Activated CD4-positive, alpha-beta T cell treated with anti-CD3 and anti-CD28 coated beads, Interleukin-2, Interleukin-4, amounts not matched to agents 100 ng/mL and 50 ng/mL, durations not matched to agents 16 hours and 8 hours (primary cell): ENCODE measurements at regions not wholly inside any gene's neighbourhood (a gene's known extent, or its start where the extent isn't known, plus 50 kb on each side); places are given as distances from the start of the nearest gene placed in this dataset.

Experiments
- DNase-seq: peaks from one replicate; pipeline ENCODE4 v3.0.0-alpha.2; 2020; ENCODE audit warnings: low spot score

DNA sequence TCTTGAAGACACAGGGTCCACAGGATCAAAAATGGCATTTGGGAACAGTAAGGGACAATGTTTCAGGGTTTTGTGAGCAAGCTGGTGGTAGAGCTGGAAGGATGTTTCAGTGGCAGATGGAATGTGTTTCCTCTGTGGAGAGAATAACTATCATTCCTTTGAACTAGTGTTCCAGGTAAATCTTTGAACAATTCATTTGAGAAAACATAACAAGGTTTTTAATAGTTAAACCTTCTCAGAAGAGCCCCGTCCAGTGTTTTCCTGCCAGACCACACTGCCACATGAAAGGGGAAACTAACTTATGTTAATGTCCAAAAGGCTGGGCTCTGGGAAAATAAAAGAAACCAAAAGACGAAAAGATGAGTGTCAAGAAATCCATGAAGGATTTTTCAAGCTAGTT, 207.0 kb upstream of the ZNF462 start:
- no peak for DNase-seq

DNA sequence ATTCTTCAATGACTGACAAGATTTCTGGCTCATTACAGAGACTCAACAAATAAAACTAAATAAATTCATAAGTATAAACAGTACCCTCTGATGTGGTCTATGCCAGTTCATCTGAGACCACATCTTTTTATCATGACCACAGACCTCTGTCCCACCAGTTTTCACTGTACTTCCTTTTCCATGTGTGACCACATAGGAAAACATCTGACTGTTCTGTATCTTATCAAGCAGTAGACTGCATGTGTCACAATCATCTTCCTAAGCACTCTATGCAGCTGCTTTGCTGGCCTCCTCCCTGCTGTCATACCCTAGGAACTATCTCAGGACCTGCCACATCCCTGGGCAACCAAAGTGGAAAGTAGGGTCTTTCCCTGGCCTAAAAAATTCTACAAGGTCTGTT, 205.0 kb upstream of the ZNF462 start:
- DNase-seq, result no peak

DNA sequence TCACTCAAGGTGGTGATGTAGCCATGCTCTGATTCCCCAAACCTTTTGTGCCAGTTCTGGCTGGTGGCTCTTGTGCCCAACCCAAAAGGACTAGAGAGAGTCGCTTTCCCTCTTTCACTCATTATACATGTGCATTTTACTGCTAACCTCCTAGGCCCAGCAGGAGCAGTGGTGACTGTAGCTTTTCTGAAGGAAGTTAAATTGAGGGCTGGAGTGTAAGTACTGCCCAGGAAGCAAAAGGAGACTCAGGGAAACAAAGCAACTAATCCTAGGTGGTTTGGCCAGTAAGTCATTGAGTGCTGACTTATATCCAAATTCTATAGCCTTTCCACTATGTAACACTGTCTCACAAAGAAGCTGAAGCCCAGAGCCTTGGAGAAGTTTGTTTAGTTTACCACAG, 194.4 kb upstream of the ZNF462 start:
- DNase-seq, result no peak

DNA sequence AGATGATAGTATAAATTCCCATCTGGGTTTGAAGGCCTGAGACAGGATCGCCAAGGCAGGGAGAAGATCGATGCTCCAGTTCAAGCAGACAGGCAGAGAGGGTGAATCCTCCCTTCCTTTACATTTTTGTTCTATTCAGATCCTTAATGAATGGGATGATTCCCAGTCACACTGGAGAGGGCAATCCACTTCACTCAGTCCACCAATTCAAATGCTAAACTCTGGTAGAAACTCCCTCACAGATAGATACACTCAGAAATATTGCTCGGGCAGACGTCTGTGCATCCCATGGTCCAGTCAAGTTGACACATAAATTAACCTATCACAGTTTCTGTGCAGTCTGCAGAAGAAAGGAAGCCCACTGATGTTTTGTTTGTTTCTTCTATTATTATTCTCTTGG, 193.1 kb upstream of the ZNF462 start:
- no peak for DNase-seq

DNA sequence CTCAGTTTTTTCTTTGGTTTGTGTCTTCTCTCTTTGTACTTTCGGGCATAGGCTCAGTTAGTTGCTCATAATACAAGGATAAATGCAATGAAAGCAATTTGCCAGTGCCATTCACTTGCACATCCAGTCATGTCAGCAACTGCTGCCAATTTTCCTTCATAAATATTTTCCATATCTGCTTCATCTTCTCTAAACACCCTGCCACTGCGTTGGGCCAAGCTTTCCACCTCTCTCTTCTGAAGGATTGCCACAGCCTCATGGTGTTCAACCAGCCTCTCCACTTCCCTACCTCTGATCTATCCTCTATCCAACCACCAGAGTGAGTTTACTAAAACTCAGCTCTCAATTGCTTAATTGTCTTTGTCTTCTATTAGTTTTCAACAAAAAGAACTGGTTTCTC, 192.5 kb upstream of the ZNF462 start:
- DNase-seq, result no peak

DNA sequence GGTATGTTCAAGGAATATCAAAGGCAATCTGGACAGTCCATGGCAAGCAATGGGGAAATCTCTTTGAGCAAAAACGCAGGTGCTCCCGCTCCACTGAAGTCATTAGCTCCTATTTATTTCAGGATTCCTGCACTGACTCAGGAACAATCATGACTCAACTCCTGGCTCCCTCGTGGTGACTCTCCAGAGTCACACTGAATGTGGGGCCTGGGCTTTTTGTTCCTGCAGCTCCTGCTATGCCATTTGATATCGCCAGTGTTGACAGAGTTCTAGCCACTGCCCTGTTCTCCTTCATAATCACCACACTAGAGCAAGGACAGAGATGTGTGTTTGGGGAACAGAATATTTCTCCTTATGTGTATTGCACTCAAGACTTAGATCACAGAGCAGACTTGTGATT, 187.2 kb upstream of the ZNF462 start:
- no peak for DNase-seq

DNA sequence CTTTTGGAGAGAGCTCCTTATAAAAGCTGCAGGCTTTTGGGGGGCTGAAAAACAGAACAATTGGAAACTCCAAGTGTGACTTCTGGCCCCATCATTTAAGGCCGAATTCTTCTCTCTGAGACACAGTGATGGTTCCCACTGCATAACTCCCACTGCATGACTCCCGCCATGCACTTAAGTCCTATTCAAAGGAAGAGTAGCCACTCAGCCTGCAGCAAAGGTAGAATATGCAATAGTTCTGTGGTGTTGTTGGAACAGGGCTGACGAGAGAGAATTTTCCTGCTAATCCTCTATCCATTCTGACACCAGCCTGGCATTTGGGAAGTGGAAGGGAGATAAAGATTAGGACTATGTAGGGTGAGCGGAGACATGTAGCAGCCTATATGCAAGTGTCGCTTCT, 185.6 kb upstream of the ZNF462 start:
- no peak for DNase-seq

DNA sequence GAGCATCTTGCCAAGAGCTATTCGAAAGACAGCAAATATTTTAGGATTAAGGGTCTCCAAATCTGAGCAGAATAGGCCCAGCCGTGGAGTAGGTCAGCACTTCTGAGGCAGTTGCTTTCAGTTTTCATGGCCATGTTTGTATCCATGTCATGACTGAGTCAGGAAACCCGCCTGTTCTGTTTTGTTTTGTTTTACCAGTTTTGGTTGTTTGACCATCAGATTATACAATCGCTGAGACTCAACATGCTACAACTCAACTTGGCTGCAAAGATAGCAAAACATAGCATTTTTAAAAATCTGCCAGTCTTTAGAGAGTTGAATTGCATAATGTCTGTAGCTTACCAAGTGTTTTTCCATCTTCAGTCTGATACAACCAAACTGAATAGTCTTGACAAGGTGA, 185.1 kb upstream of the ZNF462 start:
- no peak for DNase-seq

DNA sequence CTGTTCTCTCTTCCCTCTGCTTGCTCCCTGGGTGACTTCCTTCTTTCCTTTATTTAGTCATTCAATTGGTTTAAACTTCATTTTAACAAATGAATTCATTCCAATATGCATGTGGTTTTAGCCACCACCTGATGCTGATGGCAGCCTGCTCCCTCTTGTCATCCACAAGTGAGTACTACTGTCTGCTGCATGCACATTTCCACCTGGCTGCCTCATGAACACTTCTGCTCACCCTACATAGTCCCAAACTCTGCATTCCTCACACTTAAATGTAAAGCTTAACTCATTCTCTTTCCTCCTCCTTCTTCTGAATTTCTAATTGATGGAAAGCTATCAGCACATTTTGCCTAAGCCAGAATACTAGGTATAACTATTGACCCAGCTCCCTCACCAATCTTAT, 184.7 kb upstream of the ZNF462 start:
- DNase-seq, result no peak

DNA sequence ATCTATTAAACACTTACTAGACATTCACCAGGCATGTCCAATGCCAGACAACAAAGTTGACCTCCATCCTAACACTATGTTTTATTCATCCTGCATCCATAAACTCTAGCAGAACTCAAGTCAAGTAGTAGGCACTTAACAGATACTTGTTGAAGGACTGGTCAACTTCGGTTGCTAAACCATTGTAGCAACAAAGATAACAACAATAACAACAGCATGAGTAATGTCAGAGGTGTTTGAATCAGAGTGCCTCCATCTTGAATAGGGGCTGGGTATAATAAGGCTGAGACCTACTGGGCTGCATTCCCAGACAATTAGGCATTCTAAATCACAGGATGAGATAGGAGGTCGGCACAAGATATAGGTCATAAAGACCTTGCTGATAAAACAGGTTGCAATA, 180.5 kb upstream of the ZNF462 start:
- no peak for DNase-seq

DNA sequence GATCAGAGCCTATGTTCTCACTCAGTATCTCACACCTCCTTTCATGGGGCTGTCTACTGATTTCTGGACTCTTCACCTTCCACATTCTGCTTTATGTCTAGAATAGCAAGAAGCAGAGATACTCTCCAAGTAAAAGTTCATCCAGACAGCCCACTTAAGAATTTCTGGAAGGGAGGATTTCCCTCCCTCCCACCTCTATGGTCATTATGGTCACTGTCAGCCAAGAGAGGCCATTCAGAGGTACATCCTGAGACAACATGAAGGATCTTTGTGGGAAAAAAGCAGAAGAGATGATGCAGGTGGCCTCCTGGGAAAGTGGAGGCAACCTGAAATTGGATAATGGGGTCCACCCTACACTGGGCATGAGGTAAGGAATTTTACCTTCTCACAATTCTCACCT, 179.5 kb upstream of the ZNF462 start:
- no peak for DNase-seq

DNA sequence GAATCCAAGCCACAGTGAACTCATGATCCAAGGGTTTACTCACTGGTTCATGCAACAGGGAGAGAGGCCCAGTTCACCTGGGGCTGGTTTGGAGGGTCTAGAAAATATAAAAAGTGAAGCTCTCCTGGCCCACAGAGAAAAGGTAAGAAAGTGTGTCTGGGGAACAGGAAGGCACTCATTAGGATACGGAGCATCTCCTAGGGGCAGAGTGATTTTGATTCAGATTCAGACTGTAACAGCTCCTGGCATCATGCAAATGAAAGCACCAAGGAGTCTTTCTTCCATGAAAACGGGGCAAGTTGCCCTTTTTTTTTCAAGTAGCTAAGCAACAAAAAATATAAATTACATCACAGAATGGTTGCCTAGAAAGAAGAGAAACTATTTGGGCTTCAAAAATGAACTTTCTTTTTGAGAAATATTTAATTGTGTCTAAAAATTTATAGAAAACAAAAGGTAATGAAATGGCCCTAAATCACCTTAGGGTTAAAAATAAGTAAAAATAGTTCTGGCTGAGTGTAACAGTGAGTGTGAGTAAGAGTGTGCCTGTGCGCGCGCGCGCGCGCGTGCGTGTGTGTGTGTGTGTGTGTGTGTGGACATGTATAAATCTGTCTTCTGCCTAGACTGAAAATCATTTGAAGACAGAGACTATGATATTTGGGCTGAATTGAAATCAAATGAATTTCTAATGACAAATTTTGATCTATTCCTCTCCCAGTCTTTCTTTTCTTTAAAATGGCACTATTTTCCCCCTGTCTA, 177.8 kb upstream of the ZNF462 start:
- no peak for DNase-seq

DNA sequence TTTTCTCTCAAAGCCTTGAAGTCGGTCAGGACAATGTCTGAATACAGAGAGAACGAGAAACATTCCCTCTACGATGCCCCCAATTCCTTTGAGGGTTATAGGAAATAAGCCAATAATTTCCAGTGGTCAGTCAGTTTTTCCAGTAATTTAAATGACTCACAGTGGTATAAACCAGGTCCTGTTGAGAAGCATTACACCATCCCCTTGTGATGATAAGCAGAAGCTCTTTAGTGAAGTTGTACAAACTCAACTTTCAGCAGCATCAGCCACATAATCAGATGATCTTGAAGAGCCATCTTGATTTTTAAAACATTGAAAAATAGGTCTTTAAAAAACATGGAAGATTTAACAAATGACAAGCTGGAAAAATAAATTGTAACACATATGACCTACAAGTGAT, 173.9 kb upstream of the ZNF462 start:
- no peak for DNase-seq

DNA sequence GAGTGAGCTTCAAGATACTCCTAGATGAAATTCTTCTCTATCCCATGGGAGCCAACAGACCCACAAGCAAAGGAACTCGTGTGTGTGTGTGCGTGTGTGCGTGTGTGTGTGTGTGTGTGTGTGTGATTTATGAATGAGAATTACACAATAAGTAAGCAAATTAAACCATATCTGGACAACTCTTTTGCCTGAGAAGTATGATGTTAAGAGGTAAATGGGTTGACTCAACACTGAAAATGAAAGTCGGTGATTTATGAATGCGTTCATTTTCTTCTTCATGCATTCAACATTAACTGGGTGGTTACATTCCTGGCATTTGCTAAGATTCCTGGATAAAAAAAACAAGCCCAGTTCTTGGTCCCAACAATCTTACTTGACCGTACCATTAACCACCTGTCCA, 171.3 kb upstream of the ZNF462 start:
- DNase-seq, result no peak

DNA sequence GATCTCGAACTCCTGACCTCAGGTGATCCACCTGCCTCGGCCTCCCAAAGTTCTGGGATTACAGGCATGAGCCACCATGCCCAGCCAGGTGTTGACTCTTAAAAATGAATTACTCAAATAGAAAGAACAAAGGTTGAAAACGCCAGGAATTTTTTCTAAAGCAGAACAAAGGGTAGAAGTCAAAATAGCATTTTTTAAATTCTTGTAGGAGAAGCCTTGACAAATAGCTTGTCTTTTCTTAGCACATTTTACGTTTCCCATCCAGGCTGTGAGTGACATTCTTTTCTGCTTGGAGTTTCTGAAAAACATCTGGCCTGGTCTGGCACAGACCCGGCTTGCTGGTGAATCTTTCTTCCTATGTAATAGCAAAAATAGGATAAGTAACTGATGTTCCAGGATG, 169.4 kb upstream of the ZNF462 start:
- no peak for DNase-seq

DNA sequence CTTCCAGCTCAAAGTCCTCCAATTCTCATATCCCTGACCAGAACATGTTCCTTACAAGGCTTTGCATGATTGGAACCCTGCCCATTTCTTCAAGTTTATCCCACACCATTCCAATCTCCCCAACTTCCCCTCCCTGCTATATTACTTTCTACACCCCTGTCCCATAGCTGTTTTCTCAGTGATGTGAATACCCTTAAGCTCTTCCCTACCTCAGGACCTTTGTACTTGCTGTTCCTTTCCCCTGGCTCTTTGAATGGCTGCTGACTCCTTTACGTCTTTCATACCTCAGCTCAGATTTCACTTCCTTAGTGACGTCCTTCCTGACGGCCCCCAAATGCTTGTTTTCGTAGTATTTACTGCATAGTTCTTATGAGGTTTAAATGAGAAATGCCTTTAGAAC, 166.2 kb upstream of the ZNF462 start:
- no peak for DNase-seq

DNA sequence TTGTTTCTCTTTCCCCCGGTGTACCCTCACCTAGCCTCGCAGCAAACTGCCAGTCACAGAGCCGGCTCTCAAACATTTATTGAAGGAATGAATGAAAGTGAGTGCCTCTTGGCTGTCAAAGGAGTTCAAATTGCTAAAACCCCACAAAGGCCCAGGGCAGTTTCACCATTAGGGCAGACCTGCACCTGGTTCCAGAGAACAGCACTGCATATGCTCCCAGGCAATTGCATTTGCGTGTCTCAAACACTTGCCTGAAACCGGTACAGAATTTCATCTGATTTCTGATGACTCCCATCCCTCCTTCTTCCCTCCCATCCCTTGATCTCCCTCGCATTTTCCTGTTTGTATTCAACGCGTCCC, 165.6 kb upstream of the ZNF462 start:
- no peak for DNase-seq

DNA sequence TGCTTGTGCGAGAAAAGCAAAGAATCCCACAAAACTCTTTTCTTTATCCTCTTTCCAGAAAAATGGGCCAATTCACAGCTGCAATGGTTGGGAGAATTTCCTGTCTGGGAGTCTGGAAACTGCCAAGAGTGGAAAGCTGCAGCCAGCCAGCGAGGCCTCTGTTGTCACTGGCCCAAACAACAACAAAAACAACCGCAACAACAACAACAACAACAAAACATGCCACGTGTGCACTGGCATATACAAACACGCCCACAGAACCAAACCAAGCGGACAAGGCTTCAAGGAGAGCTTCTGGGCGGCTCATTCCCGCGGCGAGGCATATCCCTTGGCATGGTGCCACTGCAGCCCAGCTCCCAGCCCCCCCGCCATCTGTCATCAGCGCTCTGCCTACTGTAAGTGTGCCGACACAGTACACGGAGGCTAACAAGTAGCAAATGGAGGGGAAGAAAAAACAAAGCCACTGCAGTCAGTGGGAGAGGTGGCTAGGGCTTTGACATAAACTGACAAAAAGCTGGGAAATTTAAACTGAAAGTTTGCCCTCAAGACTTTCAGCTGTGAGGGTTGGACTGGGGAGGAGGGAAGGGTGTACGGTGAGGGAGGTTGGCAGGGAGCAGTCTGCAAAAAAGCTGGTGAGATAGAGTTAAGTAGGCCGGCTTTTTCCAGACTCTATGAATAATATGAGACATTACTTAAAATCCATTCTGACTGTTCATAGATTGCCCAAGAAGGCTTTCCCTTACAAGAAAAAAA, 165.0 kb upstream of the ZNF462 start:
- no peak for DNase-seq

DNA sequence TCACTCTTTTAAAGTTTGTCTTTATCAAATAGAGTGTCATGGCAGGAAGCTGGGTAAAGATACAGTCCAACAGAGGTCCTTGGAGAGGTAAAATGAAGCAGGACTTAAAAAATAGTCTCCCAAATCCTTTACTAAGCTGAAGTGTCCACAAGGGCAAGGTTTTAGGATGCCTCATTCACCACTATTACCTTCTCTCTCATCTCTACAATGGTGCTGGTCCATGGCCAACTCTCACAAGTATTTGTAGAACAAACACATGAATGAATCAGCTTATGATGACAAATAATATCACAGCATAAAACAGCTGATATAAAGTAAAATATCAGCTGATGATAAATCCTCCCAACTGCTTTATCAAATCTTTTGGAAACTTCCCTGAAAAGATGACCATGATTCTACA, 162.3 kb upstream of the ZNF462 start:
- DNase-seq, result no peak

DNA sequence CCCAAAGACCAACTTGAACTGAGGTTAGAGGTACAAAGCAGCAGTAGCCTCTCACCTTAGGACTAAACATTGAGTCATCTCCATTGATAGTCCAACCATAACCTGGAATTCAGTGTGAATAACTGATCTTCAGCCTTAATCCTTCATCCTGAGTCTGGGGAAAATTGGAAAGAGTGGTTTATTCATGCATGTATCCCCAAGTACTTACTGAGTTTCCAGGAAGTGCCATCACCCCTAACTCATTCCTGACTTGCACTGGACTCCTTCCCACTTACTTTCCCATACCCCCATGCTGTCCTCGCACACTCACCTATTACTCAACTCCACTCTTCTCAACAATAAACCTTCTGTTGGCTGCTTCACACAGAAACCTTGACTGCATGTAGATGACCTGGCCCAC, 161.4 kb upstream of the ZNF462 start:
- no peak for DNase-seq

DNA sequence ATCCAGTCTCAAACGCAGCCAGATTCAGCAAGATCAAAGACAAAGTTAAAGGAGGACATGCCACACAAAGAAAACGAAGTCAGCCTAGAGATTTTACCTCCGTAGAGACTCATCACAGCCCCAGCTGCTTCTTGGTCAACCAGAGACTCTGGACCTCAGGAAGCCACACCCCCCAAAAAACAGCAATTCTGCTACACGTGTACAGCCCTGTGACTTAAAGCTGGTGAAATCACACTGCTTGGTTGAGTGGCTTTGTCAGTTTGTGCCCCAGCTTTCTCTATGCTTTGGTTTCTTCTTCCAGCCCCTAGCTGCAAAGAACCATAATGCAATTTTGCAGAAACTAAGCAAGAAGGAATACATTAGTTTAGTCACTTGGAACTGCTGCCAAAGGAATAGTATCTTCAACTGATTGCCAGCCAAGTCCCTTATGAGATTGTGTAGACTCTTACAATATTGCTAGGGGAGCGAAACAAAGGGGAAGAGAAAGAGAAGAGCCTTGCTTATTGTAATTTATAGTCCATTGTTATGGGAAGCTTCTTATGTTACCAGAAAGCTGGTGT, 158.8 kb upstream of the ZNF462 start:
- no peak for DNase-seq

DNA sequence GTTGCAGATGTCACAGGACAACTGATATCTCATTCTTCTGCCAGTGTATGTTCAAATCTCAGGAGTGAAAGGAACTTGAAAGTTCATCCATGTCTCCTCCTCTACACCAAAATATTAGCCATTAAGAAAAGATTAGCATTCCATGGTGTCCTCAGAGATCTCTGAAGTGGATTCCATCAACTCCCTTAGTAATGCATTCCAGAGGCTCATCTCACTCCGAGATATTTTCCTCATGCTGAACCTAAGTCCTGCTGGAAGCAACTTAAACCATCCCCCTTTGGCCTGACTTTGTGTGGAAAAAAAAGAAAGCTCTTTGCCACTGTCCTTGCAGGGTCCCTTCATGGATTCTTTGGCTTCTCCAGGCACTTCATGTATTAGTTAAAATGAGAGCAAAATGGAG, 155.7 kb upstream of the ZNF462 start:
- DNase-seq, result no peak

DNA sequence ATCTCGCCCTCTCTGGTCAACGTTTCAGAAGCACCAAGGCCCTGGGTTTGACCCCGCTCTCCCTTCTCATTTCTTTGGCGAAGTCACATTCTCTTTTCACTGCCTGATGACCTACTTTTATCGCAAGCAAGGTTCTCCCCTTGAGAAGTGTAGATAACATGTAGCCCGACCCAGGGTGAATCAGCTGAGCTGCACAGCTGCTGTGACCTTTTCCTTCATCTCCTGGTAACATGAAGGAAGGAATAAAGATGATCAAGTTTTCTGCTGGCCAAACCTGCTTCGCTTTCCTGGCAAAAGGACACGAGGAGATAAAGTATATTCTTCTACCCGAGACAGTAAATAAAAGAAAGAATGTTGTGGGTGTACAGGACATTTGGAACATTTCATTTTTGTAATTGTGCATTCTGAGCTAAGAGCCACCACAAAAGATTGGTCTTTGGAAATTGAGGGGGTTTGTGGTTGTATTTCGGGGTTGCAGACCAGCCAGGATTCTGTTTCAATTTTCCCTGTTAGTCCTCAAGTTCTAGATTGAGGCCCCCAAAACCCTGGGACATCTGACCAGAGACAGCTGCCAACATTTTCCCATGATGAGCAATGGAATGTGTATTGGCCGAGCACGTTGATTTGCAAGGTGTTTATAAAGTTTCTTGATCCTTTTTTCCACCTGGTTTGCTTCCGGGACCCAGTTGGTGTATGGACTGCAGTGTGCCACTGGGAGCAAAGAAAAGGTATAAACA, 155.1 kb upstream of the ZNF462 start:
- DNase-seq, result no peak
